ENCODE measurements at regions not wholly inside any gene's neighbourhood (a gene's known extent, or its start where the extent isn't known, plus 50 kb on each side); places are given as distances from the start of the nearest gene placed in this dataset.

GRCh38 chr5:45038366-45038987 is 229.7 kb downstream of the MRPS30 start:
- Histone ChIP-seq H3K27ac (ENCODE audit: low read depth, low read length) (no peak overlapping the region), H3F3A (ENCODE audit: control insufficient read depth, insufficient read depth) (no peaks in the 10 kb centered on the region), H4K20me1 (ENCODE audit: control insufficient read depth, insufficient read depth, low read depth, low read length) (no peaks in the 10 kb centered on the region), H3K4me3 (ENCODE audit: low read length) (no peak overlapping the region), H3K9me3 (ENCODE audit: control insufficient read depth, insufficient read depth, low read length) (no peaks in the 10 kb centered on the region), H3K79me2 (ENCODE audit: control insufficient read depth, low read length) (no peaks in the 10 kb centered on the region), H3K27me3 (ENCODE audit: control insufficient read depth, low read length) (no peaks in the 10 kb centered on the region), H3K36me3 (ENCODE audit: control insufficient read depth, low read length) (no peaks in the 10 kb centered on the region), H3K9me2 (replicated peaks; ENCODE audit: control insufficient read depth, low read length) (no peaks in the 10 kb centered on the region), H3K4me1 (ENCODE audit: control insufficient read depth, low read length) (no peaks in the 10 kb centered on the region), H3K4me2 (ENCODE audit: low read length) (no peak overlapping the region)
- peak; percentile 68 for TF ChIP-seq CTCF (IDR thresholded peaks at IDR 0.05; ENCODE audit: low read depth, low read length, poor library complexity, severe bottlenecking)
- TF ChIP-seq EZH2phosphoT487 (IDR thresholded peaks at IDR 0.05; ENCODE audit: borderline replicate concordance, low read length) = no peak

DNA sequence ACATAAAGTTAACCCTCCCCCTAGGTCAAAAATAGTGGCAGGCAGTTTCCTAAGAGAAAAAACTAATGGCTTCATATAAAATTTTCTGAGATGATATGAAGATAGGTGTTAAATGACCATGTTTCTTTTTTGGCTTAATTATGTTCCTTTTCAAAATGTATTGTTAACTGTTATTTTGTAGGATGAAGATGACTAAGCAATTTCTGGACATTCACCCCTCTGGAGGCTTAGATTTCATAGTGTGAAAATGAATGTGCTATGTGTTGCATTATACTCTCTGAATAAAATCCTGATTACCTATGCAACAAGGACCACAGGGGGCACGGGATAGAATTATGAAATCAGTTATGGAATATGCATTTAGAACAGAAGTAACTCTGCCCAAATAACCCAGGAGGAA is 233.5 kb downstream of the MRPS30 start:
- Histone ChIP-seq H3K4me1 (ENCODE audit: control insufficient read depth, low read length) (no peaks in the 10 kb centered on the region), H3K36me3 (ENCODE audit: control insufficient read depth, low read length) (no peaks in the 10 kb centered on the region), H3K4me3 (ENCODE audit: low read length) (no peak overlapping the region), H3K4me2 (ENCODE audit: low read length) (no peak overlapping the region), H3K27ac (ENCODE audit: low read depth, low read length) (no peak overlapping the region), H3K9me3 (ENCODE audit: control insufficient read depth, insufficient read depth, low read length) (no peaks in the 10 kb centered on the region), H3K9me2 (replicated peaks; ENCODE audit: control insufficient read depth, low read length) (no peaks in the 10 kb centered on the region), H3K27me3 (ENCODE audit: control insufficient read depth, low read length) (no peaks in the 10 kb centered on the region), H4K20me1 (ENCODE audit: control insufficient read depth, insufficient read depth, low read depth, low read length) (no peaks in the 10 kb centered on the region), H3F3A (ENCODE audit: control insufficient read depth, insufficient read depth) (no peaks in the 10 kb centered on the region), H3K79me2 (ENCODE audit: control insufficient read depth, low read length) (no peaks in the 10 kb centered on the region)
- TF ChIP-seq CTCF (IDR thresholded peaks at IDR 0.05; ENCODE audit: low read depth, low read length, poor library complexity, severe bottlenecking) (no peak), EZH2phosphoT487 (IDR thresholded peaks at IDR 0.05; ENCODE audit: borderline replicate concordance, low read length) (no peak)

DNA sequence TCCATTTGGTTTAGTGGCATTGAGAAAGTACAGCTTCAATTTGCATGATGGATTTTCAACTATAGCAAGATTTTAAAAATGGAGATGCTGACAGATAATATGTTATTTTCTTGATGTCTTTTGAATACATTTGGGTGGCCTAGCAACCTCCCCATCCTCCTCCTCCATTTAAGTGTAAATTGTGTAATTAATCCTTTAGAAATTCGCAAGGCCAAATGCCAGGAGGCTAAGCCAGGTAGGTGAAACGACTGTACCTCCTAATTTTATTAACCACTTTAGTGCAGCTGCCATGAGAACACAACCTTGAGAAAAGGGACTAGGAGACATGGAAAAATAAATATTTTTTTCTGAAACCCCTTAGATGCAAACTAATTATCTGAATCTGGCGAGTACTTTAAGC is 248.8 kb downstream of the MRPS30 start:
- Histone ChIP-seq H3K9me3 (ENCODE audit: control insufficient read depth, insufficient read depth, low read length) (no peaks in the 10 kb centered on the region), H3K9me2 (replicated peaks; ENCODE audit: control insufficient read depth, low read length) (no peaks in the 10 kb centered on the region), H3K27ac (ENCODE audit: low read depth, low read length) (no peak overlapping the region), H4K20me1 (ENCODE audit: control insufficient read depth, insufficient read depth, low read depth, low read length) (no peaks in the 10 kb centered on the region), H3K36me3 (ENCODE audit: control insufficient read depth, low read length) (no peaks in the 10 kb centered on the region), H3K4me3 (ENCODE audit: low read length) (no peak overlapping the region), H3K27me3 (ENCODE audit: control insufficient read depth, low read length) (no peaks in the 10 kb centered on the region), H3K79me2 (ENCODE audit: control insufficient read depth, low read length) (no peaks in the 10 kb centered on the region), H3K4me2 (ENCODE audit: low read length) (no peak overlapping the region), H3K4me1 (ENCODE audit: control insufficient read depth, low read length) (no peaks in the 10 kb centered on the region), H3F3A (ENCODE audit: control insufficient read depth, insufficient read depth) (no peaks in the 10 kb centered on the region)
- TF ChIP-seq CTCF (IDR thresholded peaks at IDR 0.05; ENCODE audit: low read depth, low read length, poor library complexity, severe bottlenecking) = no peak
- TF ChIP-seq EZH2phosphoT487 (IDR thresholded peaks at IDR 0.05; ENCODE audit: borderline replicate concordance, low read length) = no peak
